ENCODE measurements at regions not wholly inside any gene's neighbourhood (a gene's known extent, or its start where the extent isn't known, plus 50 kb on each side); places are given as distances from the start of the nearest gene placed in this dataset.

- no peak overlapping the region for H3K27ac ChIP-seq (ENCODE audit: insufficient read depth in 1 of 2, low read depth in 1 of 2, low read length in 2 of 2, poor library complexity in 1 of 2, severe bottlenecking in 2 of 2)
- no peaks in the 10 kb centered on the region for H3K4me1 ChIP-seq (ENCODE audit: control extremely low read depth in 1 of 4, control insufficient read depth in 4 of 4, insufficient read depth in 4 of 4, low read length in 3 of 4)
- H3K27me3 ChIP-seq (replicated peaks in 2 of 5; ENCODE audit: control insufficient read depth in 4 of 5, insufficient read depth in 5 of 5, low read length in 4 of 5): no peaks in the 10 kb centered on the region
- DNase-seq: no peak
- ChIA-PET POLR2A (no interaction called here), CTCF (no interaction called here)
- WGBS (ENCODE audit: insufficient coverage): 83% methylated on average over 1 of the region's 2 CpGs
- no peaks in the 10 kb centered on the region for H3K9me3 ChIP-seq (ENCODE audit: control extremely low read depth in 1 of 5, control insufficient read depth in 4 of 5, insufficient read depth in 2 of 5, low read depth in 1 of 5, low read length in 4 of 5)
- H3K4me3 ChIP-seq (ENCODE audit: control insufficient read depth in 1 of 7, extremely low read depth in 1 of 7, insufficient read depth in 4 of 7, low read depth in 2 of 7, low read length in 6 of 7): no peak overlapping the region
- H3K36me3 ChIP-seq (ENCODE audit: control insufficient read depth in 4 of 4, insufficient read depth in 4 of 4, low read length in 3 of 4): no peaks in the 10 kb centered on the region
Measured at GRCh38 chrX:7789200-7789599, 53.8 kb upstream of the VCX start.

- H3K27me3 ChIP-seq (replicated peaks in 2 of 5; ENCODE audit: control insufficient read depth in 4 of 5, insufficient read depth in 5 of 5, low read length in 4 of 5): no peaks in the 10 kb centered on the region
- no peak for DNase-seq
- no peak overlapping the region for H3K27ac ChIP-seq (ENCODE audit: insufficient read depth in 1 of 2, low read depth in 1 of 2, low read length in 2 of 2, poor library complexity in 1 of 2, severe bottlenecking in 2 of 2)
- ChIA-PET POLR2A (no interaction called here), CTCF (interaction anchor here (1.6 kb wide), 1 partner anchor 22 kb away, joined by 3 read pairs; no protein-coding TSS in a partner anchor)
- H3K9me3 ChIP-seq (ENCODE audit: control extremely low read depth in 1 of 5, control insufficient read depth in 4 of 5, insufficient read depth in 2 of 5, low read depth in 1 of 5, low read length in 4 of 5): no peaks in the 10 kb centered on the region
- H3K4me3 ChIP-seq (ENCODE audit: control insufficient read depth in 1 of 7, extremely low read depth in 1 of 7, insufficient read depth in 4 of 7, low read depth in 2 of 7, low read length in 6 of 7): no peak overlapping the region
- H3K4me1 ChIP-seq (ENCODE audit: control extremely low read depth in 1 of 4, control insufficient read depth in 4 of 4, insufficient read depth in 4 of 4, low read length in 3 of 4): no peaks in the 10 kb centered on the region
- WGBS (ENCODE audit: insufficient coverage): 88% methylated on average over 1 of the region's 1 CpG
- H3K36me3 ChIP-seq (ENCODE audit: control insufficient read depth in 4 of 4, insufficient read depth in 4 of 4, low read length in 3 of 4): no peaks in the 10 kb centered on the region
Measured at GRCh38 chrX:7788334-7788733, 54.6 kb upstream of the VCX start.

- ChIA-PET POLR2A (no interaction called here), CTCF (interaction anchor here (1.6 kb wide), 1 partner anchor 21 kb away, joined by 3 read pairs; no protein-coding TSS in a partner anchor)
- Histone ChIP-seq H3K36me3 (ENCODE audit: control insufficient read depth in 4 of 4, insufficient read depth in 4 of 4, low read length in 3 of 4) (no peaks in the 10 kb centered on the region), H3K4me1 (ENCODE audit: control extremely low read depth in 1 of 4, control insufficient read depth in 4 of 4, insufficient read depth in 4 of 4, low read length in 3 of 4) (no peaks in the 10 kb centered on the region), H3K27me3 (replicated peaks in 2 of 5; ENCODE audit: control insufficient read depth in 4 of 5, insufficient read depth in 5 of 5, low read length in 4 of 5) (no peaks in the 10 kb centered on the region), H3K9me3 (ENCODE audit: control extremely low read depth in 1 of 5, control insufficient read depth in 4 of 5, insufficient read depth in 2 of 5, low read depth in 1 of 5, low read length in 4 of 5) (no peaks in the 10 kb centered on the region), H3K4me3 (ENCODE audit: control insufficient read depth in 1 of 7, extremely low read depth in 1 of 7, insufficient read depth in 4 of 7, low read depth in 2 of 7, low read length in 6 of 7) (no peak overlapping the region), H3K27ac (ENCODE audit: insufficient read depth in 1 of 2, low read depth in 1 of 2, low read length in 2 of 2, poor library complexity in 1 of 2, severe bottlenecking in 2 of 2) (no peak overlapping the region)
- DNase-seq: no peak
- WGBS (ENCODE audit: insufficient coverage): 60% methylated on average over 4 of the region's 4 CpGs
Measured at GRCh38 chrX:7787714-7788113, 55.3 kb upstream of the VCX start.

- WGBS (ENCODE audit: insufficient coverage): no CpG with 5 or more reads among the region's 1 CpG
- CTCF ChIA-PET: no interaction called here
- H3K27ac ChIP-seq (ENCODE audit: insufficient read depth in 1 of 2, low read depth in 1 of 2, low read length in 2 of 2, poor library complexity in 1 of 2, severe bottlenecking in 2 of 2): no peak overlapping the region
- H3K9me3 ChIP-seq (ENCODE audit: control extremely low read depth in 1 of 5, control insufficient read depth in 4 of 5, insufficient read depth in 2 of 5, low read depth in 1 of 5, low read length in 4 of 5): no peaks in the 10 kb centered on the region
- no peak for DNase-seq
- H3K27me3 ChIP-seq (replicated peaks in 2 of 5; ENCODE audit: control insufficient read depth in 4 of 5, insufficient read depth in 5 of 5, low read length in 4 of 5): no peaks in the 10 kb centered on the region
- H3K4me3 ChIP-seq (ENCODE audit: control insufficient read depth in 1 of 7, extremely low read depth in 1 of 7, insufficient read depth in 4 of 7, low read depth in 2 of 7, low read length in 6 of 7): no peak overlapping the region
- no peaks in the 10 kb centered on the region for H3K36me3 ChIP-seq (ENCODE audit: control insufficient read depth in 4 of 4, insufficient read depth in 4 of 4, low read length in 3 of 4)
- POLR2A ChIA-PET: no interaction called here
- no peaks in the 10 kb centered on the region for H3K4me1 ChIP-seq (ENCODE audit: control extremely low read depth in 1 of 4, control insufficient read depth in 4 of 4, insufficient read depth in 4 of 4, low read length in 3 of 4)
Measured at GRCh38 chrX:7784580-7784979, 58.4 kb upstream of the VCX start.

- H3K9me3 ChIP-seq (ENCODE audit: control extremely low read depth in 1 of 5, control insufficient read depth in 4 of 5, insufficient read depth in 2 of 5, low read depth in 1 of 5, low read length in 4 of 5): no peaks in the 10 kb centered on the region
- no peaks in the 10 kb centered on the region for H3K4me1 ChIP-seq (ENCODE audit: control extremely low read depth in 1 of 4, control insufficient read depth in 4 of 4, insufficient read depth in 4 of 4, low read length in 3 of 4)
- ChIA-PET POLR2A (no interaction called here), CTCF (no interaction called here)
- H3K27ac ChIP-seq (ENCODE audit: insufficient read depth in 1 of 2, low read depth in 1 of 2, low read length in 2 of 2, poor library complexity in 1 of 2, severe bottlenecking in 2 of 2): no peak overlapping the region
- DNase-seq: no peak
- WGBS (ENCODE audit: insufficient coverage): 61% methylated on average over 2 of the region's 2 CpGs
- no peaks in the 10 kb centered on the region for H3K36me3 ChIP-seq (ENCODE audit: control insufficient read depth in 4 of 4, insufficient read depth in 4 of 4, low read length in 3 of 4)
- H3K4me3 ChIP-seq (ENCODE audit: control insufficient read depth in 1 of 7, extremely low read depth in 1 of 7, insufficient read depth in 4 of 7, low read depth in 2 of 7, low read length in 6 of 7): no peak overlapping the region
- no peaks in the 10 kb centered on the region for H3K27me3 ChIP-seq (replicated peaks in 2 of 5; ENCODE audit: control insufficient read depth in 4 of 5, insufficient read depth in 5 of 5, low read length in 4 of 5)
Measured at GRCh38 chrX:7779644-7780043, 63.3 kb upstream of the VCX start.

GRCh38 chrX:7775987-7776386 lies 67.0 kb upstream of the VCX start:
- WGBS (ENCODE audit: insufficient coverage): 100% methylated on average over 1 of the region's 3 CpGs
- CTCF ChIA-PET: no interaction called here
- DNase-seq: no peak

GRCh38 chrX:7771788-7772438 lies 71.1 kb upstream of the VCX start:
- DNase-seq: no peak
- no peak overlapping the region for H3K27ac ChIP-seq (ENCODE audit: insufficient read depth in 1 of 2, low read depth in 1 of 2, low read length in 2 of 2, poor library complexity in 1 of 2, severe bottlenecking in 2 of 2)
- ChIA-PET POLR2A (no interaction called here), CTCF (no interaction called here)
- H3K9me3 ChIP-seq (ENCODE audit: control extremely low read depth in 1 of 5, control insufficient read depth in 4 of 5, insufficient read depth in 2 of 5, low read depth in 1 of 5, low read length in 4 of 5): peaks cover 0 to 1% (median 0%) of the 10 kb centered on the region in 5 experiments
- no peak overlapping the region for H3K4me3 ChIP-seq (ENCODE audit: control insufficient read depth in 1 of 7, extremely low read depth in 1 of 7, insufficient read depth in 4 of 7, low read depth in 2 of 7, low read length in 6 of 7)
- H3K27me3 ChIP-seq (replicated peaks in 2 of 5; ENCODE audit: control insufficient read depth in 4 of 5, insufficient read depth in 5 of 5, low read length in 4 of 5): no peaks in the 10 kb centered on the region
- no peaks in the 10 kb centered on the region for H3K36me3 ChIP-seq (ENCODE audit: control insufficient read depth in 4 of 4, insufficient read depth in 4 of 4, low read length in 3 of 4)
- H3K4me1 ChIP-seq (ENCODE audit: control extremely low read depth in 1 of 4, control insufficient read depth in 4 of 4, insufficient read depth in 4 of 4, low read length in 3 of 4): no peaks in the 10 kb centered on the region
- WGBS (ENCODE audit: insufficient coverage): 90% methylated on average over 3 of the region's 7 CpGs

More at GRCh38 chrX:7775987-7776386, 67.0 kb upstream of the VCX start:
- Histone ChIP-seq H3K36me3 (ENCODE audit: control insufficient read depth in 4 of 4, insufficient read depth in 4 of 4, low read length in 3 of 4) (no peaks in the 10 kb centered on the region), H3K4me3 (ENCODE audit: control insufficient read depth in 1 of 7, extremely low read depth in 1 of 7, insufficient read depth in 4 of 7, low read depth in 2 of 7, low read length in 6 of 7) (no peak overlapping the region), H3K9me3 (ENCODE audit: control extremely low read depth in 1 of 5, control insufficient read depth in 4 of 5, insufficient read depth in 2 of 5, low read depth in 1 of 5, low read length in 4 of 5) (peaks cover 0 to 1% (median 0%) of the 10 kb centered on the region in 5 experiments), H3K27ac (ENCODE audit: insufficient read depth in 1 of 2, low read depth in 1 of 2, low read length in 2 of 2, poor library complexity in 1 of 2, severe bottlenecking in 2 of 2) (no peak overlapping the region), H3K27me3 (replicated peaks in 2 of 5; ENCODE audit: control insufficient read depth in 4 of 5, insufficient read depth in 5 of 5, low read length in 4 of 5) (no peaks in the 10 kb centered on the region), H3K4me1 (ENCODE audit: control extremely low read depth in 1 of 4, control insufficient read depth in 4 of 4, insufficient read depth in 4 of 4, low read length in 3 of 4) (no peaks in the 10 kb centered on the region)
- POLR2A ChIA-PET: no interaction called here

All from common myeloid progenitor, CD34-positive (primary cell).